ENCODE measurements at regions not wholly inside any gene's neighbourhood (a gene's known extent, or its start where the extent isn't known, plus 50 kb on each side); places are given as distances from the start of the nearest gene placed in this dataset.
"Not testable (repeated sequence)": the region's sequence is repeated elsewhere in the genome, so short reads cannot be mapped to it uniquely, and the experiment has no call there.

DNA sequence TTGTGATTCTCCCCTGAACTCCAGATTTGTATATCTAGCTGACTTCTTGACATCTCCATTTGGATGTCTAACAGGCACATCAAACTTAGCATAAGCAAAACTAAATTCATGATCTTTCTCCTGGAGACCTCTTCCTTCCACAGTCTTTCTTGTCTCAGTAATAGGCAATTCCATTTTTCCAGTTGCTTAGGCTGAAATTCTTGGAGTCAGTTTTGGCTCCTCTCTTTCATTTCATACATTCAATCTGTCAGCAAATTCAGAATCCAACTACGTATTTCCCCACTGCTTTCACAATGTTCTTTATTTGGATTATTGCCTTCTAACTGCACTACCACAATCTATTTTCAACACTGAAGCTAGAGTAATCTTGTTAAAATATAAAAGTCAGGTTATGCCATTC, 219.9 kb upstream of the GLRA2 start:
- no TSS peak for BruUV-seq (replicated peaks)
- H3K4me1 Mint-ChIP-seq (ENCODE audit: insufficient read depth, unreplicated experiment): no peaks in the 10 kb centered on the region
- no peak for DNase-seq (ENCODE audit: unreplicated experiment)
- no peak overlapping the region for H3K4me3 Mint-ChIP-seq (ENCODE audit: unreplicated experiment)
- ChIA-PET POLR2A (no interaction called here), CTCF (no interaction called here)
- intact Hi-C loops (cut with micrococcal nuclease): no loop called here
- TF ChIP-seq, protein P1, sequence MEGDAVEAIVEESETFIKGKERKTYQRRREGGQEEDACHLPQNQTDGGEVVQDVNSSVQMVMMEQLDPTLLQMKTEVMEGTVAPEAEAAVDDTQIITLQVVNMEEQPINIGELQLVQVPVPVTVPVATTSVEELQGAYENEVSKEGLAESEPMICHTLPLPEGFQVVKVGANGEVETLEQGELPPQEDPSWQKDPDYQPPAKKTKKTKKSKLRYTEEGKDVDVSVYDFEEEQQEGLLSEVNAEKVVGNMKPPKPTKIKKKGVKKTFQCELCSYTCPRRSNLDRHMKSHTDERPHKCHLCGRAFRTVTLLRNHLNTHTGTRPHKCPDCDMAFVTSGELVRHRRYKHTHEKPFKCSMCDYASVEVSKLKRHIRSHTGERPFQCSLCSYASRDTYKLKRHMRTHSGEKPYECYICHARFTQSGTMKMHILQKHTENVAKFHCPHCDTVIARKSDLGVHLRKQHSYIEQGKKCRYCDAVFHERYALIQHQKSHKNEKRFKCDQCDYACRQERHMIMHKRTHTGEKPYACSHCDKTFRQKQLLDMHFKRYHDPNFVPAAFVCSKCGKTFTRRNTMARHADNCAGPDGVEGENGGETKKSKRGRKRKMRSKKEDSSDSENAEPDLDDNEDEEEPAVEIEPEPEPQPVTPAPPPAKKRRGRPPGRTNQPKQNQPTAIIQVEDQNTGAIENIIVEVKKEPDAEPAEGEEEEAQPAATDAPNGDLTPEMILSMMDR (IDR thresholded peaks at IDR 0.05; ENCODE audit: unreplicated experiment): no peak
- peaks cover 14% of the 10 kb centered on the region for H3K9me3 Mint-ChIP-seq (ENCODE audit: unreplicated experiment)
- no peaks in the 10 kb centered on the region for H3K36me3 Mint-ChIP-seq (ENCODE audit: insufficient read depth, unreplicated experiment)
- peaks cover 14% of the 10 kb centered on the region for H3K27me3 Mint-ChIP-seq (ENCODE audit: insufficient read depth, unreplicated experiment)
- no peak overlapping the region for H3K27ac Mint-ChIP-seq (ENCODE audit: low read depth, unreplicated experiment)

DNA sequence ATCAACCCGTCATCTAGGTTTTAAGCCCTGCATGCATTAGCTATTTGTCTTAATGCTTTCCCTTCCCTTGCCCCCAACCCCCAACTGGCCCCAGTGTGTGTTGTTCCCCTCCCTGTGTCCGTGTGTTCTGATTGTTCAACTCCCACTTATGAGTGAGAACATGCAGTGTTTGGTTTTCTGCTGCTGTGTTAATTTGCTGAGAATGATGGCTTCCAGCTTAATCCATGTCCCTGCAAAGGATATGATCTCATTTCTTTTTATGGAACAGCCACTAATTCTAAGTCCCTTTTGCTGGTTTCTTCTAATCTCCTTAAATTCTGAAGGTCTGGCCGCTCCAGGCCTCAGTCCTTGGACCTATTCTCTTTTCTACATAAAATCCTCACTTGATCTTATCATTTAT, 220.4 kb upstream of the GLRA2 start:
- intact Hi-C loops (cut with micrococcal nuclease); H3K36me3 Mint-ChIP-seq (ENCODE audit: insufficient read depth, unreplicated experiment); DNase-seq (ENCODE audit: unreplicated experiment); H3K4me1 Mint-ChIP-seq (ENCODE audit: insufficient read depth, unreplicated experiment); H3K4me3 Mint-ChIP-seq (ENCODE audit: unreplicated experiment); CTCF ChIA-PET; H3K27ac Mint-ChIP-seq (ENCODE audit: low read depth, unreplicated experiment); BruUV-seq (replicated peaks); POLR2A ChIA-PET: not testable (repeated sequence)
- H3K9me3 Mint-ChIP-seq (ENCODE audit: unreplicated experiment): peaks cover 14% of the 10 kb centered on the region
- H3K27me3 Mint-ChIP-seq (ENCODE audit: insufficient read depth, unreplicated experiment): peaks cover 14% of the 10 kb centered on the region

DNA sequence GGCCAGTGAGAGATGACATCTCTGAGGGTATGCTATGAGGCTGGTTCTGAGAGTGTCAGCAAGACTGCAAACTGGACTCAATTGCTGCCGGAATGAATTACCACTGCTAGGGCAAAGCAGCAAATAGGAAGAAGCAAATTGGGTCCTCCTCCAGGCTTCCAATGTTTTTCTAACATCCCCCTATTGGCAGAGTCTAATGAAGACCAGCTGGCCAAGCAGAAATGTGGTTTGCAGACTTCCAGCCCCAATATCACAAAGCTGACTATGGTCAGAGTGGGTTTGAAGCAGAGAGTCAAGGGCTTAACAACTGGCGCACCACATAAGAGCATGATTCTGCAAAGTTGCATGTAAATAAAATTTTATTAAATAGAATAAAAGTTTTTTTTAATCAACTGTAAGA, 225.4 kb upstream of the GLRA2 start:
- BruUV-seq (replicated peaks): no TSS peak
- H3K4me3 Mint-ChIP-seq (ENCODE audit: unreplicated experiment): no peak overlapping the region

DNA sequence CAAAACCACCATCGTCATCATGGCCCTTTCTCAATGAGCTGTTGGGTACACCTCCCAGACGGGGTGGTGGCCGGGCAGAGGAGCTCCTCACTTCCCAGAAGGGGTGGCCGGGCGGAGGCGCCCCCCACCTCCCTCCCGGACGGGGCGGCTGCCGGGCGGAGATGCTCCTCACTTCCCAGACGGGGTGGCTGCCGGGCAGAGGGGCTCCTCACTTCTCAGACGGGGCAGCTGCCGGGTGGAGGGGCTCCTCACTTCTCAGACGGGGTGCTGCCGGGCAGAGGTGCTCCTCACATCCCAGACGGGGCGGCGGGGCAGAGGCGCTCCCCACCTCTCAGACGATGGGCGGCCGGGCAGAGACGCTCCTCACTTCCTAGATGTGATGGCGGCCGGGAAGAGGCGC, 226.8 kb upstream of the GLRA2 start:
- H3K9me3 Mint-ChIP-seq (ENCODE audit: unreplicated experiment); intact Hi-C loops (cut with micrococcal nuclease); H3K4me1 Mint-ChIP-seq (ENCODE audit: insufficient read depth, unreplicated experiment); H3K27ac Mint-ChIP-seq (ENCODE audit: low read depth, unreplicated experiment); BruUV-seq (replicated peaks); DNase-seq (ENCODE audit: unreplicated experiment); H3K27me3 Mint-ChIP-seq (ENCODE audit: insufficient read depth, unreplicated experiment); H3K4me3 Mint-ChIP-seq (ENCODE audit: unreplicated experiment); H3K36me3 Mint-ChIP-seq (ENCODE audit: insufficient read depth, unreplicated experiment); CTCF ChIA-PET; POLR2A ChIA-PET: not testable (repeated sequence)

More for the DNA sequence above, 225.4 kb upstream of the GLRA2 start:
- Mint-ChIP-seq H3K4me1 (ENCODE audit: insufficient read depth, unreplicated experiment) (no peaks in the 10 kb centered on the region), H3K9me3 (ENCODE audit: unreplicated experiment) (no peaks in the 10 kb centered on the region), H3K27ac (ENCODE audit: low read depth, unreplicated experiment) (no peak overlapping the region), H3K27me3 (ENCODE audit: insufficient read depth, unreplicated experiment) (no peaks in the 10 kb centered on the region), H3K36me3 (ENCODE audit: insufficient read depth, unreplicated experiment) (no peaks in the 10 kb centered on the region)
- intact Hi-C loops (cut with micrococcal nuclease): no loop called here
- ChIA-PET POLR2A (interaction anchor here (1.1 kb wide), 1 partner anchor 39 kb away, joined by 3 read pairs; no protein-coding TSS in a partner anchor), CTCF (interaction anchor here (0.8 kb wide), 1 partner anchor 17 kb away, joined by 3 read pairs; no protein-coding TSS in a partner anchor)
- no peak for DNase-seq (ENCODE audit: unreplicated experiment)
- TF ChIP-seq, protein P1 (IDR thresholded peaks at IDR 0.05; ENCODE audit: unreplicated experiment): no peak

DNA sequence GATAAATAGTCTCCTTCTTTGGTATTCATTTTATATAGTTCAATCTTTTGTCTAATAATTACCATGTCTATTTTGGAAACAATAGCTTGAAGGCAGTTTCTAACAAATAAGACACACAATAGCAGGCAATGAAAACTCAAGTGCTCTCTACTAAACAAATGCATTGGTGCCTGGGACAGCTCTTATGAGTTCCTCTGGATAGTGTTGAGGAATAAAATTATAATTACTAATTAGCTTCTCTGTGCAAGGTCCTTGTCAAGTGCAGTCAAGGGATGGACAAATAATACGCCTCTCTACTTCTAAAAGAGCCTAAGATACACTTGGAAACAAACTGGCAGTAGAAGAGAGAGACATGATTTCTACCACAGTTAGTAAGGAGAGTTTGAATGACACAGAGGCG, 229.0 kb upstream of the GLRA2 start:
- ChIA-PET CTCF (interaction anchor here (0.7 kb wide), 1 partner anchor 570 kb away, joined by 3 read pairs; no protein-coding TSS in a partner anchor), POLR2A (no interaction called here)
- Mint-ChIP-seq H3K9me3 (ENCODE audit: unreplicated experiment) (no peaks in the 10 kb centered on the region), H3K27ac (ENCODE audit: low read depth, unreplicated experiment) (no peak overlapping the region), H3K27me3 (ENCODE audit: insufficient read depth, unreplicated experiment) (peaks cover 2% of the 10 kb centered on the region), H3K36me3 (ENCODE audit: insufficient read depth, unreplicated experiment) (no peaks in the 10 kb centered on the region), H3K4me3 (ENCODE audit: unreplicated experiment) (no peak overlapping the region), H3K4me1 (ENCODE audit: insufficient read depth, unreplicated experiment) (no peaks in the 10 kb centered on the region)
- TF ChIP-seq, protein P1 (IDR thresholded peaks at IDR 0.05; ENCODE audit: unreplicated experiment): no peak
- DNase-seq (ENCODE audit: unreplicated experiment): no peak
- intact Hi-C loops (cut with micrococcal nuclease): no loop called here
- no TSS peak for BruUV-seq (replicated peaks)
